ENCODE measurements at regions not wholly inside any gene's neighbourhood (a gene's known extent, or its start where the extent isn't known, plus 50 kb on each side); places are given as distances from the start of the nearest gene placed in this dataset.
A peak's percentile ranks its signal among the peaks of the same experiment; 100 is the strongest.
"Not testable (repeated sequence)": the region's sequence is repeated elsewhere in the genome, so short reads cannot be mapped to it uniquely, and the experiment has no call there.

- no peak overlapping the region for H3K4me3 Mint-ChIP-seq (ENCODE audit: unreplicated experiment)
- H3K27ac Mint-ChIP-seq (ENCODE audit: low read depth, unreplicated experiment) = no peak overlapping the region
- intact Hi-C loops (cut with micrococcal nuclease) = no loop called here
- no peaks in the 10 kb centered on the region for H3K9me3 Mint-ChIP-seq (ENCODE audit: unreplicated experiment)
- POLR2A ChIA-PET = no interaction called here
- BruUV-seq (replicated peaks) = no TSS peak
- no peak for DNase-seq (ENCODE audit: unreplicated experiment)
- no peak for TF ChIP-seq CTCF (IDR thresholded peaks at IDR 0.05; ENCODE audit: unreplicated experiment)
- H3K36me3 Mint-ChIP-seq (ENCODE audit: insufficient read depth, unreplicated experiment) = no peaks in the 10 kb centered on the region
- H3K4me1 Mint-ChIP-seq (ENCODE audit: insufficient read depth, unreplicated experiment) = peaks cover 8% of the 10 kb centered on the region
- CTCF ChIA-PET = no interaction called here
- peaks cover 7% of the 10 kb centered on the region for H3K27me3 Mint-ChIP-seq (ENCODE audit: insufficient read depth, unreplicated experiment)
These were observed 55.4 kb upstream of the KLF14 start for GRCh38 chr7:130789436-130789835.

GRCh38 chr7:130791746-130792145, 57.7 kb upstream of the KLF14 start:
- BruUV-seq (replicated peaks) = no TSS peak
- POLR2A ChIA-PET = interaction anchor here (0.6 kb wide), 1 partner anchor 14 kb away, joined by 3 read pairs; no protein-coding TSS in a partner anchor

GRCh38 chr7:130793855-130794618, 60.0 kb upstream of the KLF14 start:
- CTCF ChIA-PET = interaction anchor here (0.6 to 2.0 kb wide), 11 partner anchors 8 to 860 kb away, joined by 3 to 10 read pairs (median 3); no protein-coding TSS in a partner anchor
- no peak for TF ChIP-seq CTCF (IDR thresholded peaks at IDR 0.05; ENCODE audit: unreplicated experiment)
- POLR2A ChIA-PET = interaction anchor here (0.7 kb wide), 1 partner anchor 638 kb away, joined by 3 read pairs; no protein-coding TSS in a partner anchor
- Mint-ChIP-seq H3K4me3 (ENCODE audit: unreplicated experiment) (peak overlapping the region; percentile 69), H3K27me3 (ENCODE audit: insufficient read depth, unreplicated experiment) (no peaks in the 10 kb centered on the region), H3K27ac (ENCODE audit: low read depth, unreplicated experiment) (peak overlapping the region; percentile 94), H3K36me3 (ENCODE audit: insufficient read depth, unreplicated experiment) (no peaks in the 10 kb centered on the region), H3K9me3 (ENCODE audit: unreplicated experiment) (peaks cover 9% of the 10 kb centered on the region), H3K4me1 (ENCODE audit: insufficient read depth, unreplicated experiment) (peaks cover 14% of the 10 kb centered on the region)
- no TSS peak for BruUV-seq (replicated peaks)
- peak; percentile 56 for DNase-seq (ENCODE audit: unreplicated experiment)
- intact Hi-C loops (cut with micrococcal nuclease) = loop anchor here (1.0 kb wide), 2 partner anchors 246 to 722 kb away; no protein-coding TSS in a partner anchor

More at GRCh38 chr7:130791746-130792145, 57.7 kb upstream of the KLF14 start:
- Mint-ChIP-seq H3K27ac (ENCODE audit: low read depth, unreplicated experiment) (no peak overlapping the region), H3K27me3 (ENCODE audit: insufficient read depth, unreplicated experiment) (no peaks in the 10 kb centered on the region), H3K9me3 (ENCODE audit: unreplicated experiment) (no peaks in the 10 kb centered on the region), H3K4me3 (ENCODE audit: unreplicated experiment) (no peak overlapping the region), H3K4me1 (ENCODE audit: insufficient read depth, unreplicated experiment) (peaks cover 14% of the 10 kb centered on the region), H3K36me3 (ENCODE audit: insufficient read depth, unreplicated experiment) (no peaks in the 10 kb centered on the region)
- TF ChIP-seq CTCF (IDR thresholded peaks at IDR 0.05; ENCODE audit: unreplicated experiment) = no peak
- intact Hi-C loops (cut with micrococcal nuclease) = no loop called here
- DNase-seq (ENCODE audit: unreplicated experiment) = no peak
- CTCF ChIA-PET = interaction anchor here (0.6 kb wide), 1 partner anchor 21 kb away, joined by 3 read pairs; no protein-coding TSS in a partner anchor

- no TSS peak for BruUV-seq (replicated peaks)
- ChIA-PET POLR2A (interaction anchor here (0.6 kb wide), 1 partner anchor 431 kb away, joined by 3 read pairs; no protein-coding TSS in a partner anchor), CTCF (interaction anchor here (0.6 to 2.0 kb wide), 10 partner anchors 9 to 860 kb away, joined by 3 to 10 read pairs (median 4); no protein-coding TSS in a partner anchor)
- H3K36me3 Mint-ChIP-seq (ENCODE audit: insufficient read depth, unreplicated experiment) = no peaks in the 10 kb centered on the region
- H3K9me3 Mint-ChIP-seq (ENCODE audit: unreplicated experiment) = peaks cover 9% of the 10 kb centered on the region
- no peak for TF ChIP-seq CTCF (IDR thresholded peaks at IDR 0.05; ENCODE audit: unreplicated experiment)
- H3K4me1 Mint-ChIP-seq (ENCODE audit: insufficient read depth, unreplicated experiment) = peaks cover 14% of the 10 kb centered on the region
- no peak for DNase-seq (ENCODE audit: unreplicated experiment)
- no peaks in the 10 kb centered on the region for H3K27me3 Mint-ChIP-seq (ENCODE audit: insufficient read depth, unreplicated experiment)
- peak overlapping the region; percentile 94 for H3K27ac Mint-ChIP-seq (ENCODE audit: low read depth, unreplicated experiment)
- intact Hi-C loops (cut with micrococcal nuclease) = loop anchor here (1.0 kb wide), 2 partner anchors 246 to 722 kb away; no protein-coding TSS in a partner anchor
- peak overlapping the region; percentile 69 for H3K4me3 Mint-ChIP-seq (ENCODE audit: unreplicated experiment)
These were observed 60.6 kb upstream of the KLF14 start for GRCh38 chr7:130794619-130794922.

GRCh38 chr7:130796425-130796824, 62.4 kb upstream of the KLF14 start:
- DNase-seq (ENCODE audit: unreplicated experiment); H3K27me3 Mint-ChIP-seq (ENCODE audit: insufficient read depth, unreplicated experiment); H3K36me3 Mint-ChIP-seq (ENCODE audit: insufficient read depth, unreplicated experiment); POLR2A ChIA-PET; CTCF ChIA-PET; H3K9me3 Mint-ChIP-seq (ENCODE audit: unreplicated experiment); intact Hi-C loops (cut with micrococcal nuclease); BruUV-seq (replicated peaks); H3K4me3 Mint-ChIP-seq (ENCODE audit: unreplicated experiment); H3K27ac Mint-ChIP-seq (ENCODE audit: low read depth, unreplicated experiment): not testable (repeated sequence)
- H3K4me1 Mint-ChIP-seq (ENCODE audit: insufficient read depth, unreplicated experiment) = peaks cover 14% of the 10 kb centered on the region
